ENCODE measurements at regions not wholly inside any gene's neighbourhood (a gene's known extent, or its start where the extent isn't known, plus 50 kb on each side); places are given as distances from the start of the nearest gene placed in this dataset.

GRCh38 chr1:79396901-79397300, 390.4 kb upstream of the ADGRL4 start:
- DNase-seq = no peak

GRCh38 chr1:79388694-79389361, 382.3 kb upstream of the ADGRL4 start:
- no peak for DNase-seq

- DNase-seq = no peak
Measured at GRCh38 chr1:79386730-79387129, 380.2 kb upstream of the ADGRL4 start.

GRCh38 chr1:79380078-79380477, 373.5 kb upstream of the ADGRL4 start:
- no peak for DNase-seq

DNA sequence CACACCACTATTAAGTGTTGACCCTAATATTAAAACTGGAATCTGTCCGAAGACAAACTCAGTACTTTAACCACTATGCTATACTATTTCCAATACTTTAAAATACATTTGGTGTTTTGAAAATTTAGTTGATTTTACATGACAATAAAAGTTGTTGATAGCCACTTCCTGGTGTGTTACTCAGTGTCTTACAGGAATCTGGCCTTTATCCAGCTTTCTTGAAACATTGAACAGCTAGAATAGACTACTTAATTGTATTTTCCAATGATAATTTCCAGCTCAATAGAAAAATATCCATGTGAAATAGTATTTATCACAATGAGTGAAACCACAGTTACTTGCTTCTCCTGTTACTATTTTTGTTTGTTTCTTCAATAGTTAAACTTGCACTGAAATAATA, 369.6 kb upstream of the ADGRL4 start:
- no peak for DNase-seq

DNA sequence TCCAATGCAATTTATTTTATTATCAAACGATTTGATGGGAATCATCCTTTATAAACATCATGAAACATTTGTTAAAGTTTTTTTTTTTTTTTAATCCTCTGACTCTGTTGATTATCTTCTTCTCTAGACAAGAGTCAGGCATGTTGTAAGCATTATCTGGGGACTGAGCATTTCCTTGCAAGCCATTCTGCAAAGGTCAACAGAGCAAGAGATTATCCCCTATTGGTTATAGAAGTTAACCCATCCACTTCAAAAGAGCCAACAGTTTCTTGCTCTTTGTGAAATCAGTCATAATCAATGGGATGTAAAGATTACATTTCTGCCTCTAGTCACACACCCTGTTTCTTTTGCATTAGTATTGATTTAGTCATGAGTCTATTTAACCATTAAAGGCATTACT, 368.8 kb upstream of the ADGRL4 start:
- DNase-seq = no peak

DNA sequence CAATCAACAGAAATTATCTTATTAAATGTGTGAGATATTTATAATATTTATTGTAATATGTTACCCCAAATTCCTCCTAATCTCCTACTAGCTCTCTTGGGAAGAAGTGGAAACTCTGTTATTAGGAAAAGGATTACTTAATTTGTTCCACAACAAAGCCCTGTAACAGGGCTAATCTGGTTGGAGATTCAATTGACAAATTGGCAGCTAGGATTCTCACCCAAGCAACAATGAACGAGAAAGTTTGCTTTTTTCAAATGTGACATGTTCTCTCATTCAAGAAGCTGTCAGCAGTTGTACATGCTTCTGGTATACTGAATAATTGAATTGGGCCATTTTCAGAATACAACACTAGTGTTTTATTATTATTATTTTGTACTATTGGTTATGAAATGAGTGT, 367.9 kb upstream of the ADGRL4 start:
- no peak for DNase-seq

DNA sequence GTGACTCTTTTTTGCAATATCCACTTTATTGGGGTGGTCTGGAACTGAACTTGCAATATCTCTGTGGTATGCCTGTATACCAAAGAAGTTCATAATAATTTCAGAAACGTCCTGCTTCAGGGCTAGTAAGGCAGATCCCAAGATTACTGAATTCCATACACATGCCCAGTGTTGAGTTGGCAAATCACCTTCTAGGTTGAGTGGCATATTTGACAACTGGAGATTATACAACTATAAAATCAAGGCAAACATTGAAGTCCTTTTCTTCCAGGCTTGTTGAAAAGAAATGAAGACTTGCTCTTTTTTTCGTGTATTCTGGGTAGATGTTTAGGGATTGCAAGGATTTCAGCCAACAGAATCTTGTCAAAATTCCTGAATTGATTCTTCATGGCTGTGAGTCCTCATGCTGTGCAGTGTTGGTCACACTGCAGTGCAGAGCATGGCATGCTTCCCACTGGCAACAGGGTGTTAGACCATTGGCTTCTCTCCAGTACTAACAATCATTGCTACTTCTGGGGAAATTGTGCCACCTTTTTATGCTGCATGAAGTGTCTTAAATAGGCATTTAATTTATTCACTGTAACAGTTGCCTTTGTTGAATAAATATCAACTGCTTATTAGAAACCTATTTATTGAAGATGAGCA, 367.1 kb upstream of the ADGRL4 start:
- DNase-seq = no peak

DNA sequence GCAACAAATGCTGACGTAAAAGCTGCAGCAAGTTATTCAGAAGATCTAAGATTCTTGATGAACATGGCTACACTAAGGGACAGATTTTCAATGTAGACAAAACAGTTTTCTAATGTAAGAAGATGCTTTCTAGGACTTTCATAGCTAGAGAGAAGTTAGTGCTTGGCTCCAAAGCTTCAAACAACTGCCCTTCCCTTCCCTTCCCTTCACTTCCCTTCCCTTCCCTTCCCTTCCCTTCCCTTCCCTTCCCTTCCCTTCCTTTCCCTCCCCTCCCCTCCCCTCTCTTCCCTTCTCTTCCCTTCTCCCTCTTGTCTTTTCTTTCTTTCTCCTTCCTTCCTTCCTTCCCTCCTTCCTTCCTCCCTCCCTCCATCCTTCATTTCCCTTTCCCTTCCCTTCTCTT, 365.3 kb upstream of the ADGRL4 start:
- no peak for DNase-seq

DNA sequence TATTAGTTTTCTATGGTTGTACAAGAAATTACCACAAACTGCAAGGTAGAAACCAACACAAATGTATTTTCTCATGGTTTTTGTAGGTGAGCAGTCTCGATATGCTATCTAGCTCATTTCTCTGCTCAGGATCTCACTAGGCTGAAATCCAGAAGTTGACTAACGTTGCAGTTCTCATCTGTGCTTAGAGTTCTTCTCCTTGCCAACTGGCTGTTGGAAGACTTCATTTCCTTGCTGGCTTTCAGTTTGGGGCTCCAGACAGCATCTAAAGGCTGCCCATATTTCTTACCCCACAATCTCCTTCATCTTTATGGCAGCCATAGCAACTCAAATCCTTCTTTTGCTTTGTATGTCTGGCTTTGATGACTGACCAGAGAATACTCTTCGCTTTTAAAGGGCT, 362.6 kb upstream of the ADGRL4 start:
- no peak for DNase-seq

GRCh38 chr1:79364896-79365295, 358.4 kb upstream of the ADGRL4 start:
- DNase-seq = no peak

DNA sequence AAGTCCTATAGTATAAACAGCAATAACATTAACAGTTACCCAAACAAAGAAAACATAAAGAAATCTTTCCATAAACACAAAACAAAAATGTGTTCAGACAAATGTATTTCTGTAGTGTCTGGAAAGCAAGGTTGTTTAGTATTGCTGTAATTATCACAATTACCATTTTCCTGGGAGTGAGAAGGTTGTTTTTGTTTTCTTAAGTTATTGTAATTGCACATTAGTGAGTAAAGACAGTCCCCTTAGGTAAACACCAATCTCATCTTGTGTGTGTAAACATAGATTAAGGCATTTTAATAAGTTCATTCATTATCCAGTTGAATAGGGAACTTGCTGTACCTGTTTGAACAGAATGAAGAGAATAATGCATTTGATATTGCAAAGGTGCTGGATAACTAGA, 356.9 kb upstream of the ADGRL4 start:
- DNase-seq = no peak

- no peak for DNase-seq
Measured at GRCh38 chr1:79362470-79362869, 355.9 kb upstream of the ADGRL4 start.

GRCh38 chr1:79355090-79355489, 348.6 kb upstream of the ADGRL4 start:
- DNase-seq = no peak

- DNase-seq = no peak
Measured at GRCh38 chr1:79353224-79353623, 346.7 kb upstream of the ADGRL4 start.

DNA sequence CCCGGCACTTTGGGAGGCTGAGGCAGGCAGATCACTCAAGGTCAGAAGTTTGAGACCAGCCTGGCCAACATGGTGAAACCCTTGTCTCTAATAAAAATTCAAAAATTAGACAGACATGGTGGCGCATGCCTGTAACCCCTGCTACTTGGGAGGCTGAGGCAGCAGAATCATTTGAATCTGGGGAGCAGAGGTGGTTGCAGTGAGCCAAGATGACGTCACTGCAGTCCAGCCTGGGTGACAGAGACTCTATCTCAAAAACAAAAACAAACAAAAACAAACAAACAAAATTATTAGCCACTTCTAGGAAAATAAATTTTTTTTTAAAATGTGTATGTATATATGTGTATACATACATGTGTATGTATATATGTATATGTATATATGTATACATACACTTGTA, 320.3 kb upstream of the ADGRL4 start:
- DNase-seq = no peak

GRCh38 chr1:79325705-79326104, 319.2 kb upstream of the ADGRL4 start:
- DNase-seq = no peak

GRCh38 chr1:79325126-79325525, 318.6 kb upstream of the ADGRL4 start:
- no peak for DNase-seq

- DNase-seq = no peak
Measured at GRCh38 chr1:79323239-79324025, 316.9 kb upstream of the ADGRL4 start.

DNA sequence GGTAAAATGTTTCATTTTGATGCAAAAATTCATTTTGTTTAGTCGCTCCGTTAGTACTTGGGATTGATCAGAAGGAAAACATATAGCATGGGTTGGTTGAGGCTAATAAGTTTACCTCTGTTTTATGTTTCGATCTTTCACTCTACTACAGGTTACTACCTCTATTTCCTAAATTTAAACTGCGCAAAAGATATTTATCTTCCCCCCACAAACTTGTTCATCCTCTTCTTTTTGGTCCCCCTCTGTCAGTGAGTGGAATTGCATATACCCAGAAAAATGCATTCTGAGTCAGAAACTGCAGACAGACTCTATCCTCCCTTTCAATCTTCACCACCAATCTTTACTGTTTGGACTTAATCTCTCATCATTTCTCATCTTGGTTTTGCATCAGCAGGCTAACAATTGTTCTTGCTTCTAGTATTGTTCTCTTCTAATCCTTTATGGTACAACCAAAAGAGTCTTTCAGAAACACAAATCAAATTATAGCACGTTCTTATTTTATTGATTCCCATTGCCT, 316.0 kb upstream of the ADGRL4 start:
- DNase-seq = no peak

- DNase-seq = no peak
Measured at GRCh38 chr1:79312438-79312837, 305.9 kb upstream of the ADGRL4 start.

GRCh38 chr1:79310609-79311008, 304.1 kb upstream of the ADGRL4 start:
- DNase-seq = no peak

GRCh38 chr1:79304131-79304530, 297.6 kb upstream of the ADGRL4 start:
- no peak for DNase-seq

- no peak for DNase-seq
Measured at GRCh38 chr1:79303040-79303439, 296.5 kb upstream of the ADGRL4 start.
